ENCODE measurements at regions not wholly inside any gene's neighbourhood (a gene's known extent, or its start where the extent isn't known, plus 50 kb on each side); places are given as distances from the start of the nearest gene placed in this dataset.
"Not testable (repeated sequence)": the region's sequence is repeated elsewhere in the genome, so short reads cannot be mapped to it uniquely, and the experiment has no call there.

DNA sequence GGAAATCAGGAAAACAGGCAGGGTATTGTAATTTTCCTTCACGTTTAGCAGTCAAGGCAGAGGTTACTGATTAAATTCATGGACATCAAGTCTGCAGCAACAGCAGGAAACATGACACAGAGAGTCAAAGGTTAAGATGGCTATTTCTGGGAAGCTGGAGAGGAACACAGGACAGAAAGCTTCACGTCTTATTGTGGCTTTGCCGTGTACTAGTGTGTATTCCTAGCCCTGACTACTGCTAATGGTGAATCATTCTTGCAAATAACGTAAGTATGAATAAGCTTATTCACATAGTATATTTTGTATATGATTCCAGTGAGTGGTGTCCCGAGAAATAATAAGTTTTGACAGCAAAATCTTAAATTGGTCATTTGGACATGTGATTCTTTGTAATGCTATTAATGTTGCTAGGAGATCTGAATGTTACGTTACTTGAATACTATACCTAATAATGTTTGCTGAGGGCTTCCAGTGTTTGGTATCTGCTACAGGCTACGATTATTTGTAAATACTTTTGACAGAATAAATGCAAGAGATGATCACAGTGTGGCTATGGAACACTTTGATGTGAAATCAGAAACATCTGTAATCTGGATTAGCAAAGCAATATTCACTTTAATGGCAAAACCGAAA is 77.4 kb downstream of the DISP1 start:
- peak; percentile 56 for DNase-seq
- Histone ChIP-seq H3K27me3 (ENCODE audit: control insufficient read depth, insufficient read depth, low read length) (no peaks in the 10 kb centered on the region), H3K4me1 (ENCODE audit: control insufficient read depth, insufficient read depth, low read length) (peaks cover 4% of the 10 kb centered on the region), H3K9me3 (replicated peaks; ENCODE audit: control insufficient read depth, low read depth, low read length) (peaks cover 6% of the 10 kb centered on the region), H3K36me3 (ENCODE audit: control insufficient read depth, insufficient read depth, low read length) (peaks cover 6% of the 10 kb centered on the region), H3K4me3 (ENCODE audit: low read length) (no peak overlapping the region), H3K27ac (ENCODE audit: low read length) (no peak overlapping the region)
- WGBS (ENCODE audit: insufficient coverage) = 88% methylated on average over 1 of the region's 8 CpGs

DNA sequence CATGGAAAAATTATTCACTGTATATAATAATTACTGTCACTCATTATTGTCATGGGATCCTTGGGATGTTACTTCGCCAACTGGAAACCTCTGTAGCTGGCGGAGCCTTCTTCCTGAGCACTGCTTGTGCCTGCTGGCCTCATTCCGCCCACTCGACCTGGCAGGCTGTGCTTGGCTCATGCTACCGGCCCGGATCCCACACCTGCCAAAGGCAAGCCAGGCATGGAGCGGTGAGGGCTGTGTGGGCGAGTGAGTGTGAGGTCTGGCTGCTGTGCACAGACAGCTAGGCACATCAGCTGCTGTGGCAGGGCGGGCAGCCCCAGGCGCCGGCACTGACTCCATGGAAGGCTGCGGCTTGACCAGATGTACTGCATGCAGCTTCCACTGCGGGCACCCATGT is 78.4 kb downstream of the DISP1 start:
- no peak overlapping the region for H3K4me3 ChIP-seq (ENCODE audit: low read length)
- H3K4me1 ChIP-seq (ENCODE audit: control insufficient read depth, insufficient read depth, low read length) = peaks cover 4% of the 10 kb centered on the region
- H3K27ac ChIP-seq (ENCODE audit: low read length) = no peak overlapping the region

DNA sequence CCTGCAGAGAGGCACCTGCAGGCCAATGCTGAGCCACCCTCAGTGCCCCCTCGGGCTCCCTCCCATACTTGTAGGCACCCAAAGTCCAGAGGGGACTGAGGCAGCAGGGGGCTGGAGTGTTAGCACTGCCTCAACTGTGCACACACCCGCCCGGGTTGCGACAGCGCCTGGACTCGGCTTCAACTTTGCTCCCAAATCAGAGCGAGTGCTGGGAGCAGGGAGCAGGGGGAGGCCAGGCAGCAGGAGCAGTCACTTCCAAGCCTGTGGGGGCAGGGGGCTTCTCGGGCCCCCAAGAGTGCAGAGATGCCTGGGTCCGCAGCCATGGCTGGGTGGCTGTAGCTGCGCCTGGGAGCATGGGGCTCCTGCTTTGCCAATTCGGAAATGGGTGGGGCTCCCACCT is 79.5 kb downstream of the DISP1 start:
- Histone ChIP-seq H3K9me3 (replicated peaks; ENCODE audit: control insufficient read depth, low read depth, low read length) (peaks cover 6% of the 10 kb centered on the region), H3K4me1 (ENCODE audit: control insufficient read depth, insufficient read depth, low read length) (peaks cover 4% of the 10 kb centered on the region), H3K27me3 (ENCODE audit: control insufficient read depth, insufficient read depth, low read length) (no peaks in the 10 kb centered on the region), H3K36me3 (ENCODE audit: control insufficient read depth, insufficient read depth, low read length) (peaks cover 6% of the 10 kb centered on the region), H3K4me3 (ENCODE audit: low read length) (no peak overlapping the region), H3K27ac (ENCODE audit: low read length) (no peak overlapping the region)
- no peak for DNase-seq
- WGBS (ENCODE audit: insufficient coverage) = over 99% methylated on average over 11 of the region's 11 CpGs

More for the DNA sequence above, 78.4 kb downstream of the DISP1 start:
- Histone ChIP-seq H3K27me3 (ENCODE audit: control insufficient read depth, insufficient read depth, low read length) (no peaks in the 10 kb centered on the region), H3K9me3 (replicated peaks; ENCODE audit: control insufficient read depth, low read depth, low read length) (peaks cover 6% of the 10 kb centered on the region), H3K36me3 (ENCODE audit: control insufficient read depth, insufficient read depth, low read length) (peaks cover 6% of the 10 kb centered on the region)
- peak; percentile 69 for DNase-seq
- WGBS (ENCODE audit: insufficient coverage) = 70% methylated on average over 13 of the region's 13 CpGs

DNA sequence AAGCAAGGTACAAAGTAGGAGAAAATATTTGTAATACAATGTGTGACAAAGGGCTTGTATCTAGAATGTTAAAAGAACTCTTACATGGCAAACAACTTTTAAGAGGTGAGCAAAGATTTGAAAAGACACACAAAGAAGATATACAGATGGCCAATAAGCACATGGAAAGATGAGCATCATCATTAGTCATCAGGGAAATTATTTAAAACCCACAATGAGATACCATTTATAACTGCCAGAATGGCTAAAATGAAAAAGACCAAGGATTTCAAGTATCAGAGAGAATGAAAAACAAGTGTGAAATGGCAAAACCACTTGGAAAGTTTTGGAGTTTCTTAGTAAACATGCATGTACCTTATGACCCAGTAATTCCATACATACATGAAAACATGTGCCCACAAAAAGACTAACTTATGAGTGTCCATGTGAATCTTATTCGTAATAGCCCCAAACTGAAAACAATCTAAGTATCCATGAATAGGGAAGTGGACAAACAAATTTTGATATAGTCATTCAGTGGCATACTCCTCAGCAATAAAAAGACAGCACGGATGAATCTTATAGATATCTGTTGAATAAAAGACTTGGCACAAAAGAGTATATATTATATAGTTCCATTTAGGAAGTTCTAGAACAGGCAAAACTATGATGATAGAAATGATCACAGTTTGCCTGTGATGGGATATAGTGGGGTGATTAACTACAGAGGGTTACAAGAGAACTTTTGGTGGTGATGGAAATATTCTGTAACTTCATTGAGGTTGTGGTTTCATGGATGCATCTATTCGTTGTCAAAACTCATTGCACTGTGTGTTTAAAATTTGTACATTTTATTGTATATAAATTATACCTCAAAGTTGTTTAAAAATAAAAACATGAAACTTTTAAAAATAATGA is 82.0 kb downstream of the DISP1 start:
- peak; percentile 32 for DNase-seq
- H3K4me3 ChIP-seq (ENCODE audit: low read length) = no peak overlapping the region
- no CpG with 5 or more reads among the region's 3 CpGs for WGBS (ENCODE audit: insufficient coverage)
- H3K4me1 ChIP-seq (ENCODE audit: control insufficient read depth, insufficient read depth, low read length) = peaks cover 4% of the 10 kb centered on the region
- peak overlapping the region; percentile 92 for H3K27ac ChIP-seq (ENCODE audit: low read length)
- H3K27me3 ChIP-seq (ENCODE audit: control insufficient read depth, insufficient read depth, low read length) = no peaks in the 10 kb centered on the region
- H3K36me3 ChIP-seq (ENCODE audit: control insufficient read depth, insufficient read depth, low read length) = peaks cover 6% of the 10 kb centered on the region
- peaks cover 6% of the 10 kb centered on the region for H3K9me3 ChIP-seq (replicated peaks; ENCODE audit: control insufficient read depth, low read depth, low read length)

DNA sequence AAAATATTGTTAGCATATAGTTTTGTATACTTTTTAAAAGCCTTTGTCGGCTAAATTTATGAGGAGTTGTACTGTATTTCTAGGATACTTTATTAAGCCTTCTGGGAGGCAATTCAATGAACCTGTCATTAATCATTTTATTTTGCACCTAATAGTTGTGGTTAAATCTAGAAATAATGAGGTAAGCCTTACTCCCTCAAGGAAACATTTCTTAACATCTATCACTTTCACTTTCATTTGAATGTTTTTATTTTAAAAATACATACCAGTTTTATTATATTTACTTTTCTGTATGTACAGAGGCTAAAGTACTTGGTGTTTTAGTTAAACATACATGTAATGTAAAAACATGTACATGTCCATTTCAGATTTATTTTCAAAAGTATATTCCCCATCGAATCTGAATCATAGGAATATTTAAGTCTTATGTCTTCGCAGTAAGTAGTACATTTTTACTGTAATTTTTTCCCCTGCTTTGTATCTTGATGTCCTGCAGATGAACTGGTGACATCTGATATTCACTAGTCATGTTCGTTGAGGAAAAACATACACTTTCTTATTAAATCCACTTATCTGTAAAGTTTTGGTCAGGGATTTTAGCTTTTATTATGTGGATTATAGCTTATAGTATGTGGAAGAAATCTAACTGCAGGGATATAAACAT is 82.8 kb downstream of the DISP1 start:
- Histone ChIP-seq H3K27me3 (ENCODE audit: control insufficient read depth, insufficient read depth, low read length) (no peaks in the 10 kb centered on the region), H3K9me3 (replicated peaks; ENCODE audit: control insufficient read depth, low read depth, low read length) (peaks cover 6% of the 10 kb centered on the region), H3K4me1 (ENCODE audit: control insufficient read depth, insufficient read depth, low read length) (peaks cover 4% of the 10 kb centered on the region), H3K36me3 (ENCODE audit: control insufficient read depth, insufficient read depth, low read length) (peaks cover 6% of the 10 kb centered on the region), H3K4me3 (ENCODE audit: low read length) (peak overlapping the region; percentile 15), H3K27ac (ENCODE audit: low read length) (peak overlapping the region; percentile 92)
- peak; percentile 78 for DNase-seq
- WGBS (ENCODE audit: insufficient coverage) = no CpG with 5 or more reads among the region's 4 CpGs

DNA sequence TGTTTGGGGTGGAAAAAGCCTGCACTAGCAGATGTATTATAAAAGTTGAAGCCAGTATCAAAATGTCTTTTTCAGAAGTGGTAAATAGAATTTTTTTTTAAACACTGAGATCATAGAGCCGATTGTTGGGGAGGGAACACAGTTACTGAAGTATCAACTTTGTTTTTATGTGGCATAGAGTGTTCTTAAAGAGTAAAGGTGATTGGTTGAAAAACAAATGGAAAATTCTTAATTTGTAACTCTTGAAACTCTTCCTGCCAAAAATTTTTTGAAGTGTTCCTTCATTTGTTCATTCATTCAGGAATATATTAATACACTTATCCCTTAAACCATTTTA is 83.3 kb downstream of the DISP1 start:
- DNase-seq = peak; percentile 80
- H3K4me3 ChIP-seq (ENCODE audit: low read length) = peak overlapping the region; percentile 15
- peaks cover 6% of the 10 kb centered on the region for H3K9me3 ChIP-seq (replicated peaks; ENCODE audit: control insufficient read depth, low read depth, low read length)
- H3K4me1 ChIP-seq (ENCODE audit: control insufficient read depth, insufficient read depth, low read length) = peaks cover 3% of the 10 kb centered on the region
- H3K27me3 ChIP-seq (ENCODE audit: control insufficient read depth, insufficient read depth, low read length) = no peaks in the 10 kb centered on the region
- H3K27ac ChIP-seq (ENCODE audit: low read length) = peak overlapping the region; percentile 92
- peaks cover 6% of the 10 kb centered on the region for H3K36me3 ChIP-seq (ENCODE audit: control insufficient read depth, insufficient read depth, low read length)
- WGBS (ENCODE audit: insufficient coverage) = no CpG with 5 or more reads among the region's 1 CpG

DNA sequence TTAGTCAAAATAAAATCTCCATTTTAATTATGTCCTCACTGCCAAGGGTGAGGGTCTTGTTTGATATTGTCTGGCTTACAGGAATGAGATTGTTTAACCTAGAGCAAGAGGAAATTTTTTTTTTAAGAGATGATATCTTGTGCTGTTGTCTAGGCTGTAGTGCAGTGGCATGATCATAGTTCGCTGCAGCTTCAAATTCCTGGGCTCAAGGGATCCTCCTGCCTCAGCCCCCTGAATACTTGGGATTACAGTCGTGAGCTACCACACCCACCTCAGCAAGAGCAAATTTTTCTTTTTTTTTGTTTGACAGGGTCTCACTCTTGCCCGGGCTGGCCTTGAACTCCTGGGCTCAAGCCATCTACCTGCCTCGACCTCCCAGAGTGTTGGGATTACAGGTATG is 84.6 kb downstream of the DISP1 start:
- H3K4me3 ChIP-seq (ENCODE audit: low read length) = no peak overlapping the region
- no peak for DNase-seq
- no peaks in the 10 kb centered on the region for H3K9me3 ChIP-seq (replicated peaks; ENCODE audit: control insufficient read depth, low read depth, low read length)
- 100% methylated on average over 1 of the region's 4 CpGs for WGBS (ENCODE audit: insufficient coverage)
- no peaks in the 10 kb centered on the region for H3K36me3 ChIP-seq (ENCODE audit: control insufficient read depth, insufficient read depth, low read length)
- no peaks in the 10 kb centered on the region for H3K27me3 ChIP-seq (ENCODE audit: control insufficient read depth, insufficient read depth, low read length)
- H3K27ac ChIP-seq (ENCODE audit: low read length) = no peak overlapping the region
- no peaks in the 10 kb centered on the region for H3K4me1 ChIP-seq (ENCODE audit: control insufficient read depth, insufficient read depth, low read length)

DNA sequence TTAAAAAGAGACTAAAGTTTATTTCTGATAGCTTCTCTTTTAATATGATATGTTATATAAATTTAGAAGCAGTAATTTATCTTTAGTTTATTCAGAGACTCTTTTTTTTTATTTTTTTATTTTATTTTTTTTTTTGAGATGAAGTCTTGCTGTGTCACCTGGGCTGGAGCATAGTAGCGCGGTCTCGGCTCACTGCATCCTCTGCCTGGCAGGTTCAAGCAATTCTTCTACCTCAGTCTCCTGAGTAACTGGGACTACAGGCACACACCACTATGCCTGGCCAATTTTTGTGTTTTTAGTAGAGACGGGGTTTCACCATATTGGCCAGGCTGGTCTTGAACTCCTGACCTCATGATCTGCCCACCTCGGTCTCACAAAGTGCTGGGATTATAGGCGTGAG is 89.6 kb downstream of the DISP1 start:
- WGBS (ENCODE audit: insufficient coverage) = 100% methylated on average over 1 of the region's 6 CpGs
- Histone ChIP-seq H3K4me1 (ENCODE audit: control insufficient read depth, insufficient read depth, low read length) (no peaks in the 10 kb centered on the region), H3K4me3 (ENCODE audit: low read length) (no peak overlapping the region), H3K9me3 (replicated peaks; ENCODE audit: control insufficient read depth, low read depth, low read length) (no peaks in the 10 kb centered on the region), H3K27ac (ENCODE audit: low read length) (no peak overlapping the region), H3K36me3 (ENCODE audit: control insufficient read depth, insufficient read depth, low read length) (no peaks in the 10 kb centered on the region), H3K27me3 (ENCODE audit: control insufficient read depth, insufficient read depth, low read length) (no peaks in the 10 kb centered on the region)
- no peak for DNase-seq

DNA sequence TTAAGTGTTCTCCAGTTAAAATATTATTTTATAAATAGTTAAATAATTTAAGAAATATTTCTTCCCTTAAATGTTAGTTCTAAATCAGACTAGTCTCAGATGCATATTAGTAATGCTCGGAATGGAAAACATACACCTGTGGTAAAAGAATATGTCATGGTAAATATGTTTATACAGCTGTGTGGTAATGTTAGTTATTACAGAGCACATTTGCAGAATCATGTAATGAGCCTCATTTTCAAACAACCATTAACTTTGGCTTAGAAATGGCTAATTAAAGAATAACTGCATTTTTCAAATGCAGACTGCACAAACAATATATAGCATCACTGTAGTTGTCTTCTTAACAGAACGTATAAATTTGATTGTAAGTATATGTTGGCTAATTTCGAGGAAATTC is 90.3 kb downstream of the DISP1 start:
- Histone ChIP-seq H3K4me1 (ENCODE audit: control insufficient read depth, insufficient read depth, low read length) (no peaks in the 10 kb centered on the region), H3K27me3 (ENCODE audit: control insufficient read depth, insufficient read depth, low read length) (no peaks in the 10 kb centered on the region), H3K36me3 (ENCODE audit: control insufficient read depth, insufficient read depth, low read length) (no peaks in the 10 kb centered on the region), H3K27ac (ENCODE audit: low read length) (no peak overlapping the region), H3K9me3 (replicated peaks; ENCODE audit: control insufficient read depth, low read depth, low read length) (no peaks in the 10 kb centered on the region), H3K4me3 (ENCODE audit: low read length) (no peak overlapping the region)
- no peak for DNase-seq
- WGBS (ENCODE audit: insufficient coverage) = no CpG with 5 or more reads among the region's 3 CpGs

DNA sequence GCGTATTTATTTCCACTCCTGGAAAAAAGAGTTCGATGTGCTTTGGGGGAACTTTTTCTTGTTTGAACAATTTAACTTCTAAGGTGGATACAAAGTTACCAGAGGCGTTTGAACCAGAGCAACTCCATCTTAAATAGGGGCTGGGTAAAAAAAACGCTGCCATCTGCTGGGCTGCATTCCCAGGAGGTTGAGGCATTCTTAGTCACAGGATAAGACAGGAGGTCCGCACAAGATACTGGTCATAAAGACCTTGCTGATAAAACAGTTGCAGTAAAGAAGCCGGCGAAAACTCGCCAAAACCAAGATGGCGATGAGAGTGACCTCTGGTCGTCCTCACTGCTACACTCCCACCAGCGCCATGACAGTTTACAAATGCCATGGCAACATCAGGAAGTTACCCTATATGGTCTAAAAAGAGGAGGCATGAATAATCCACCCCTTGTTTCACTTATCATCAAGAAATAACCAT is 91.5 kb downstream of the DISP1 start:
- not testable (repeated sequence) for H3K4me3 ChIP-seq (ENCODE audit: low read length); H3K4me1 ChIP-seq (ENCODE audit: control insufficient read depth, insufficient read depth, low read length); H3K27ac ChIP-seq (ENCODE audit: low read length); H3K27me3 ChIP-seq (ENCODE audit: control insufficient read depth, insufficient read depth, low read length); H3K9me3 ChIP-seq (replicated peaks; ENCODE audit: control insufficient read depth, low read depth, low read length); DNase-seq; H3K36me3 ChIP-seq (ENCODE audit: control insufficient read depth, insufficient read depth, low read length)
- WGBS (ENCODE audit: insufficient coverage) = 100% methylated on average over 3 of the region's 11 CpGs

Data from muscle of leg (tissue), 3 donors.